Neural progenitor cell (in vitro differentiated cells): ENCODE measurements at regions not wholly inside any gene's neighbourhood (a gene's known extent, or its start where the extent isn't known, plus 50 kb on each side); places are given as distances from the start of the nearest gene placed in this dataset.

Experiments used
- CTCF ChIP-seq: fragments of 200-600 bp; sonication (generic); IDR thresholded peaks from 2 replicates; pipeline ENCODE4 v1.5.1; 2017; ENCODE audit warnings: antibody characterized with exemption, mild to moderate bottlenecking
- EZH2 ChIP-seq: fragments of 200-600 bp; sonication (generic); IDR thresholded peaks from 2 replicates; pipeline ENCODE4 v1.6.1; 2017; ENCODE audit warnings: antibody characterized with exemption, mild to moderate bottlenecking, moderate library complexity

DNA sequence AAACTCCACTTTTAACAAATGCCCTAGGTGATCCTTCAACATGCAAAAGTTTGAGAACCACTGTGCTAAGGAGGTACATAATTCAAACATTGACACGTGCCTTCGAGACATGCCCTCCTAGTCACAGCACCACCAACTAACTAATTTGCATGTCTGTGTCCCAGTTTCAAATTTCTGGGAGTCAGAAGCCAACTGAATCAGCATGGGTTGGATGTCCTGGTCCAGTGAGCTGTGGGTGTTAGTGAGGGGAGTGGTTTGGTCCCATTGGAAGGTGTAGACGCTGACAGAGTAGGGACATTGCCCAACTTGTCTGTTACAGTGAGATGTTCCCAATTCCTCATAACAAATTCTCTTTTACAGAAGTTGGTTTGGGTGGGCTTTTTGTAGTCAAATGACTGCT is 67.3 kb upstream of the ADPGK start:
- TF ChIP-seq EZH2 (no peak), CTCF (no peak)
